KMS-11 (cell line): ENCODE measurements at regions not wholly inside any gene's neighbourhood (a gene's known extent, or its start where the extent isn't known, plus 50 kb on each side); places are given as distances from the start of the nearest gene placed in this dataset.

Source experiments
- H2AFZ ChIP-seq: fragments of 200-600 bp; sonication (generic); 2 replicates; pipeline ENCODE4 v1.6.1; 2016; ENCODE audit warnings: antibody characterized with exemption, mixed run types, low read depth
- H3K27ac ChIP-seq: fragments of 200-600 bp; sonication (generic); 2 replicates; pipeline ENCODE4 v1.6.1; 2016; ENCODE audit warnings: mild to moderate bottlenecking, mixed run types
- H3K27me3 ChIP-seq: fragments of 200-600 bp; sonication (generic); 2 replicates; pipeline ENCODE4 v1.6.1; 2017; ENCODE audit warnings: mild to moderate bottlenecking, low read depth, mixed run types, moderate library complexity; ENCODE audit not compliant: insufficient read depth
- H3K36me3 ChIP-seq: fragments of 200-600 bp; sonication (generic); 2 replicates; pipeline ENCODE4 v1.6.1; 2017; ENCODE audit warnings: mild to moderate bottlenecking, mixed run types; ENCODE audit not compliant: insufficient read depth
- H3K4me1 ChIP-seq: fragments of 200-600 bp; sonication (generic); 2 replicates; pipeline ENCODE4 v1.6.1; 2016; ENCODE audit warnings: mild to moderate bottlenecking, low read depth, mixed run types; ENCODE audit not compliant: poor library complexity, severe bottlenecking
- H3K4me2 ChIP-seq: fragments of 200-600 bp; sonication (generic); 2 replicates; pipeline ENCODE4 v1.7.0; 2016; ENCODE audit warnings: mild to moderate bottlenecking, mixed run types
- H3K4me3 ChIP-seq: fragments of 200-600 bp; sonication (generic); IDR thresholded peaks from 2 replicates; pipeline ENCODE4 v1.6.1; 2017; ENCODE audit warnings: low read depth, low read length, mixed read lengths; ENCODE audit not compliant: insufficient read depth
- H3K79me2 ChIP-seq: fragments of 200-600 bp; sonication (generic); 2 replicates; pipeline ENCODE4 v1.6.1; 2016; ENCODE audit warnings: low read depth, mixed run types; ENCODE audit not compliant: insufficient read depth
- H3K9ac ChIP-seq: fragments of 200-600 bp; sonication (generic); 2 replicates; pipeline ENCODE4 v1.6.1; 2016; ENCODE audit warnings: mild to moderate bottlenecking, mixed run types
- H4K20me1 ChIP-seq: fragments of 200-600 bp; sonication (generic); 2 replicates; pipeline ENCODE4 v1.6.1; 2016; ENCODE audit warnings: mild to moderate bottlenecking, mixed run types; ENCODE audit not compliant: insufficient read depth
- CTCF ChIP-seq: fragments of 200-600 bp; sonication (generic); conservative IDR thresholded peaks from 2 replicates; pipeline ENCODE4 v1.6.1; 2017; ENCODE audit warnings: low read depth, mild to moderate bottlenecking, antibody characterized with exemption, low read length, moderate library complexity, mixed read lengths

- no peaks in the 10 kb centered on the region for H3K4me1 ChIP-seq
- no peaks in the 10 kb centered on the region for H3K36me3 ChIP-seq
- no peak overlapping the region for H3K4me3 ChIP-seq
- no peaks in the 10 kb centered on the region for H3K79me2 ChIP-seq
- H3K27me3 ChIP-seq, result no peaks in the 10 kb centered on the region
- no peaks in the 10 kb centered on the region for H4K20me1 ChIP-seq
- H2AFZ ChIP-seq, result no peak overlapping the region
- no peak overlapping the region for H3K4me2 ChIP-seq
- no peak overlapping the region for H3K9ac ChIP-seq
- no peak for TF ChIP-seq CTCF
- H3K27ac ChIP-seq, result no peak overlapping the region
These were observed 276.1 kb upstream of the NEBL start for GRCh38 chr10:21172930-21173801.

- H4K20me1 ChIP-seq, result no peaks in the 10 kb centered on the region
- H3K4me3 ChIP-seq, result no peak overlapping the region
- no peaks in the 10 kb centered on the region for H3K36me3 ChIP-seq
- no peak overlapping the region for H3K9ac ChIP-seq
- H3K4me2 ChIP-seq, result no peak overlapping the region
- no peaks in the 10 kb centered on the region for H3K79me2 ChIP-seq
- no peaks in the 10 kb centered on the region for H3K27me3 ChIP-seq
- no peaks in the 10 kb centered on the region for H3K4me1 ChIP-seq
- no peak overlapping the region for H2AFZ ChIP-seq
- H3K27ac ChIP-seq, result no peak overlapping the region
- no peak for TF ChIP-seq CTCF
These were observed 275.4 kb upstream of the NEBL start for GRCh38 chr10:21172542-21172929.

GRCh38 chr10:21171936-21172541, 274.9 kb upstream of the NEBL start:
- Histone ChIP-seq H3K27ac (no peak overlapping the region), H3K79me2 (no peaks in the 10 kb centered on the region), H3K4me2 (no peak overlapping the region), H2AFZ (no peak overlapping the region), H4K20me1 (no peaks in the 10 kb centered on the region), H3K9ac (no peak overlapping the region), H3K4me1 (no peaks in the 10 kb centered on the region), H3K27me3 (no peaks in the 10 kb centered on the region), H3K4me3 (no peak overlapping the region), H3K36me3 (no peaks in the 10 kb centered on the region)
- no peak for TF ChIP-seq CTCF

GRCh38 chr10:21171197-21171935, 274.3 kb upstream of the NEBL start:
- Histone ChIP-seq H3K27me3 (no peaks in the 10 kb centered on the region), H2AFZ (no peak overlapping the region), H3K4me3 (no peak overlapping the region), H3K36me3 (no peaks in the 10 kb centered on the region), H3K4me2 (no peak overlapping the region), H3K4me1 (no peaks in the 10 kb centered on the region), H3K27ac (no peak overlapping the region), H4K20me1 (no peaks in the 10 kb centered on the region), H3K79me2 (no peaks in the 10 kb centered on the region), H3K9ac (no peak overlapping the region)
- peak; percentile 41 for TF ChIP-seq CTCF
